Cardiac muscle cell (in vitro differentiated cells and primary cell): ENCODE measurements at regions not wholly inside any gene's neighbourhood (a gene's known extent, or its start where the extent isn't known, plus 50 kb on each side); places are given as distances from the start of the nearest gene placed in this dataset.
"Not testable (repeated sequence)": the region's sequence is repeated elsewhere in the genome, so short reads cannot be mapped to it uniquely, and the experiment has no call there.

ENCODE experiments used
- DNase-seq, 2 donors: peaks; one replicate each; pipeline versions ENCODE4 v3.0.0 to v3.0.0-alpha.2; 2010 to 2017; ENCODE audit warnings: low read depth in 1 of 2, low spot score in 1 of 2
- H3K27ac ChIP-seq: fragments of 200-600 bp; sonication (generic); 2 replicates; pipeline ENCODE4 v1.5.1; 2016
- H3K27me3 ChIP-seq: fragments of 200-600 bp; sonication (generic); 2 replicates; pipeline ENCODE4 v1.6.0; 2016; ENCODE audit warnings: control low read depth
- H3K36me3 ChIP-seq: fragments of 200-600 bp; sonication (generic); 2 replicates; pipeline ENCODE4 v1.5.1; 2016; ENCODE audit warnings: control low read depth
- H3K4me1 ChIP-seq: fragments of 200-600 bp; sonication (generic); 2 replicates; pipeline ENCODE4 v1.8.1; 2017; ENCODE audit warnings: low read depth, mild to moderate bottlenecking, mixed run types
- H3K4me3 ChIP-seq: fragments of 200-600 bp; sonication (generic); 2 replicates; pipeline ENCODE4 v1.5.1; 2016; ENCODE audit warnings: mild to moderate bottlenecking
- H3K9me3 ChIP-seq: fragments of 200-600 bp; sonication (generic); 2 replicates; pipeline ENCODE4 v1.5.1; 2017; ENCODE audit warnings: low read depth, mild to moderate bottlenecking, control low read depth
- CTCF ChIP-seq: IDR thresholded peaks from 2 replicates; pipeline ENCODE4 v1.5.1; 2012; ENCODE audit warnings: low read depth, mild to moderate bottlenecking, low read length

- H3K4me1 ChIP-seq = no peaks in the 10 kb centered on the region
- H3K27ac ChIP-seq = no peak overlapping the region
- no peak for DNase-seq
- no peaks in the 10 kb centered on the region for H3K27me3 ChIP-seq
- H3K4me3 ChIP-seq = no peak overlapping the region
- no peaks in the 10 kb centered on the region for H3K9me3 ChIP-seq
- H3K36me3 ChIP-seq = no peaks in the 10 kb centered on the region
- TF ChIP-seq CTCF = no peak
Observed at GRCh38 chr1:157352216-157352615, 200.1 kb downstream of the FCRL5 start.

- not testable (repeated sequence) for H3K36me3 ChIP-seq, H3K4me1 ChIP-seq, H3K27ac ChIP-seq, H3K4me3 ChIP-seq, H3K27me3 ChIP-seq, H3K9me3 ChIP-seq, DNase-seq
Observed at GRCh38 chr1:157351800-157352199, 200.5 kb downstream of the FCRL5 start.

GRCh38 chr1:157348538-157349480 lies 203.5 kb downstream of the FCRL5 start:
- no peak for DNase-seq
- Histone ChIP-seq H3K4me3 (no peak overlapping the region), H3K36me3 (no peaks in the 10 kb centered on the region), H3K27me3 (no peaks in the 10 kb centered on the region), H3K4me1 (no peaks in the 10 kb centered on the region), H3K9me3 (no peaks in the 10 kb centered on the region), H3K27ac (no peak overlapping the region)
- no peak for TF ChIP-seq CTCF

DNA sequence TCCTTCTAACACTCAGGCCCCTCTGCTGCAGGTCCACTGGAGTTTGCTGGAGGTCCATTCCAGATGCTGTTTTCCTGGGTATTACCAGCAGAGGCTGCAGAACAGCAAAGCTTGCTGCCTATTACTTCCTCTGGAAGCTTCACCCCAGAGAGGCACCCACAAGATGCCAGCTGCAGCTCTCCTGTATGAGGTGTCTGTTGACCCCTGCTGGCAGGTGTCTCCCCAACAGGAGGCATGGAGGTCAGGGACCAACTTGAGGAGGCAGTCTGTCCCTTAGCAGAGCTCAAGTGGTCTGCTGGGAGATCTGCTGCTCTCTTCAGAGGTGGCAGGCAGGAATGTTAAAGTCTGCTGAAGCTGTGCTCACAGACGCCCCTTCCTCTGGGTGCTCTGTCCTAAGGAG lies 204.8 kb downstream of the FCRL5 start:
- DNase-seq = no peak
- no peaks in the 10 kb centered on the region for H3K4me1 ChIP-seq
- H3K9me3 ChIP-seq = no peaks in the 10 kb centered on the region
- no peaks in the 10 kb centered on the region for H3K27me3 ChIP-seq
- H3K4me3 ChIP-seq = no peak overlapping the region
- no peak overlapping the region for H3K27ac ChIP-seq
- H3K36me3 ChIP-seq = no peaks in the 10 kb centered on the region
- no peak for TF ChIP-seq CTCF

- not testable (repeated sequence) for H3K9me3 ChIP-seq, H3K27me3 ChIP-seq, H3K4me3 ChIP-seq, H3K4me1 ChIP-seq, H3K36me3 ChIP-seq, DNase-seq, H3K27ac ChIP-seq
Observed at GRCh38 chr1:157337785-157338184, 199.6 kb upstream of the ETV3 start.

GRCh38 chr1:157335056-157335455 lies 196.9 kb upstream of the ETV3 start:
- no peaks in the 10 kb centered on the region for H3K9me3 ChIP-seq
- H3K27ac ChIP-seq = no peak overlapping the region
- H3K4me1 ChIP-seq = no peaks in the 10 kb centered on the region
- no peak overlapping the region for H3K4me3 ChIP-seq
- no peak for TF ChIP-seq CTCF
- H3K27me3 ChIP-seq = no peaks in the 10 kb centered on the region
- no peak for DNase-seq
- H3K36me3 ChIP-seq = no peaks in the 10 kb centered on the region
